HEK293 (cell line): ENCODE measurements at regions not wholly inside any gene's neighbourhood (a gene's known extent, or its start where the extent isn't known, plus 50 kb on each side); places are given as distances from the start of the nearest gene placed in this dataset.
A peak's percentile ranks its signal among the peaks of the same experiment; 100 is the strongest.

ENCODE experiments used
- MYNN ChIP-seq: fragments of 450-650 bp; formaldehyde crosslinking; IDR thresholded peaks from 2 replicates; pipeline ENCODE4 v1.5.1; 2016; ENCODE audit warnings: missing biosample characterization, missing genetic modification characterization, borderline replicate concordance
- OSR2 ChIP-seq: fragments of 450-650 bp; formaldehyde crosslinking; IDR thresholded peaks from 2 replicates; pipeline ENCODE4 v1.5.1; 2016; ENCODE audit warnings: missing biosample characterization, missing genetic modification characterization
- SCRT1 ChIP-seq: fragments of 450-650 bp; formaldehyde crosslinking; IDR thresholded peaks from 2 replicates; pipeline ENCODE4 v1.5.1; 2016; ENCODE audit warnings: missing biosample characterization, missing genetic modification characterization, borderline replicate concordance
- ZBTB7A ChIP-seq: fragments of 450-650 bp; formaldehyde crosslinking; IDR thresholded peaks from 2 replicates; pipeline ENCODE4 v1.5.1; 2016; ENCODE audit warnings: low read depth, missing biosample characterization, missing genetic modification characterization
- ZFP41 ChIP-seq: fragments of 450-650 bp; formaldehyde crosslinking; IDR thresholded peaks from 2 replicates; pipeline ENCODE4 v1.5.1; 2016; ENCODE audit warnings: missing biosample characterization, missing genetic modification characterization, borderline replicate concordance
- ZFP69B ChIP-seq: fragments of 450-650 bp; formaldehyde crosslinking; IDR thresholded peaks from 2 replicates; pipeline ENCODE4 v1.5.1; 2016; ENCODE audit warnings: missing biosample characterization, missing genetic modification characterization
- ZNF133 ChIP-seq: fragments of 450-650 bp; formaldehyde crosslinking; IDR thresholded peaks from 2 replicates; pipeline ENCODE4 v1.5.1; 2016; ENCODE audit warnings: missing biosample characterization, missing genetic modification characterization
- ZNF202 ChIP-seq: fragments of 450-650 bp; formaldehyde crosslinking; IDR thresholded peaks from 2 replicates; pipeline ENCODE4 v1.5.1; 2016; ENCODE audit warnings: missing biosample characterization, missing genetic modification characterization, borderline replicate concordance
- ZNF341 ChIP-seq: fragments of 450-650 bp; formaldehyde crosslinking; IDR thresholded peaks from 2 replicates; pipeline ENCODE4; 2016; ENCODE audit warnings: low read depth, missing biosample characterization, missing genetic modification characterization
- ZNF391 ChIP-seq: fragments of 450-650 bp; formaldehyde crosslinking; IDR thresholded peaks from 2 replicates; pipeline ENCODE4 v1.5.1; 2016; ENCODE audit warnings: low read depth, missing biosample characterization, missing genetic modification characterization, borderline replicate concordance
- ZNF404 ChIP-seq: fragments of 450-650 bp; formaldehyde crosslinking; IDR thresholded peaks from 2 replicates; pipeline ENCODE4 v1.5.1; 2017; ENCODE audit warnings: missing biosample characterization, missing genetic modification characterization
- ZNF433 ChIP-seq: fragments of 450-650 bp; formaldehyde crosslinking; IDR thresholded peaks from 2 replicates; pipeline ENCODE4 v1.5.1; 2016; ENCODE audit warnings: missing biosample characterization, missing genetic modification characterization, low read depth
- ZNF610 ChIP-seq: fragments of 450-650 bp; formaldehyde crosslinking; IDR thresholded peaks from 2 replicates; pipeline ENCODE4 v1.5.1; 2016; ENCODE audit warnings: missing biosample characterization, missing genetic modification characterization, borderline replicate concordance
- TF ChIP-seq, protein P1 (sequence below): fragments of 450-650 bp; formaldehyde crosslinking; IDR thresholded peaks from 2 replicates; pipeline ENCODE4 v1.5.1; 2016; ENCODE audit warnings: missing biosample characterization, missing genetic modification characterization, borderline replicate concordance
- TF ChIP-seq, protein P2 (sequence below): fragments of 450-650 bp; formaldehyde crosslinking; IDR thresholded peaks from 2 replicates; pipeline ENCODE4 v1.5.1; 2016; ENCODE audit warnings: missing biosample characterization, missing genetic modification characterization, borderline replicate concordance
- TF ChIP-seq, protein P3 (sequence below): fragments of 450-650 bp; formaldehyde crosslinking; IDR thresholded peaks from 2 replicates; pipeline ENCODE4 v1.5.1; 2016; ENCODE audit warnings: missing biosample characterization, missing genetic modification characterization
- TF ChIP-seq, protein P4 (sequence below): fragments of 450-650 bp; formaldehyde crosslinking; IDR thresholded peaks from 2 replicates; pipeline ENCODE4 v1.5.1; 2016; ENCODE audit warnings: missing biosample characterization, missing genetic modification characterization
- TF ChIP-seq, protein P5 (sequence below): fragments of 450-650 bp; formaldehyde crosslinking; IDR thresholded peaks from 2 replicates; pipeline ENCODE4 v1.5.1; 2016; ENCODE audit warnings: missing biosample characterization, missing genetic modification characterization
- TF ChIP-seq, protein P6 (sequence below): fragments of 450-650 bp; formaldehyde crosslinking; IDR thresholded peaks from 2 replicates; pipeline ENCODE4 v1.5.1; 2016; ENCODE audit warnings: missing biosample characterization, missing genetic modification characterization
- TF ChIP-seq, protein P7 (sequence below): fragments of 450-650 bp; formaldehyde crosslinking; IDR thresholded peaks from 2 replicates; pipeline ENCODE4 v1.5.1; 2017; ENCODE audit warnings: missing biosample characterization, mild to moderate bottlenecking, missing genetic modification characterization, moderate library complexity

DNA sequence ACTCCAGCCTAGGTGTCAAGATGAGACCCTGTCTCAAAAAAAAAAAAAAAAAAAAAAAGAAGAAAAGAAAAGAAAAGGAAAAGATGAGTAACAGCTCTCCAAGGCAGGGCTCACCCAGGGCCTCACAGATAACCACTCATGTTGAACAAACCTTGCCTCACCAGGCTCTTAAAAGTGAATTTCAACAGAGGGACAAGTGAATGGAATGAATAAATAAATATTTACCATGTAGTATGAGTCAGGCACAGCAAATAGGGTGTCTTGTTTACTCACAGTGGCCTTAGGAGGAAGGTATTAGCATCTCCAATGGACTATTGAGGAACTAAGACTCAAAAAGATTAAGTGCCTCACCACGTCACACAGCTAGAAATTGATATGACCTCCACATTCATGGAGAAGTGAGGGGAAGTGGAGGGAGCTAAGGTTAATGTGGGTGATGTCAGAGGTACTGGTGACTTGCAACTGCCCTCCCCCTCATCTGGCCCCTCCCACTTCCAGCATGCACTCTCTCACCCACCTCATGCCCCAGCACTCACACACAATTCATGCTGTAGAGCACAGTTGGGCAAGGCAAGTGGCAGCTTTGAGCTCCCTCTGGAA, 255.5 kb downstream of the UACA start (continued):
- TF ChIP-seq, protein P1, sequence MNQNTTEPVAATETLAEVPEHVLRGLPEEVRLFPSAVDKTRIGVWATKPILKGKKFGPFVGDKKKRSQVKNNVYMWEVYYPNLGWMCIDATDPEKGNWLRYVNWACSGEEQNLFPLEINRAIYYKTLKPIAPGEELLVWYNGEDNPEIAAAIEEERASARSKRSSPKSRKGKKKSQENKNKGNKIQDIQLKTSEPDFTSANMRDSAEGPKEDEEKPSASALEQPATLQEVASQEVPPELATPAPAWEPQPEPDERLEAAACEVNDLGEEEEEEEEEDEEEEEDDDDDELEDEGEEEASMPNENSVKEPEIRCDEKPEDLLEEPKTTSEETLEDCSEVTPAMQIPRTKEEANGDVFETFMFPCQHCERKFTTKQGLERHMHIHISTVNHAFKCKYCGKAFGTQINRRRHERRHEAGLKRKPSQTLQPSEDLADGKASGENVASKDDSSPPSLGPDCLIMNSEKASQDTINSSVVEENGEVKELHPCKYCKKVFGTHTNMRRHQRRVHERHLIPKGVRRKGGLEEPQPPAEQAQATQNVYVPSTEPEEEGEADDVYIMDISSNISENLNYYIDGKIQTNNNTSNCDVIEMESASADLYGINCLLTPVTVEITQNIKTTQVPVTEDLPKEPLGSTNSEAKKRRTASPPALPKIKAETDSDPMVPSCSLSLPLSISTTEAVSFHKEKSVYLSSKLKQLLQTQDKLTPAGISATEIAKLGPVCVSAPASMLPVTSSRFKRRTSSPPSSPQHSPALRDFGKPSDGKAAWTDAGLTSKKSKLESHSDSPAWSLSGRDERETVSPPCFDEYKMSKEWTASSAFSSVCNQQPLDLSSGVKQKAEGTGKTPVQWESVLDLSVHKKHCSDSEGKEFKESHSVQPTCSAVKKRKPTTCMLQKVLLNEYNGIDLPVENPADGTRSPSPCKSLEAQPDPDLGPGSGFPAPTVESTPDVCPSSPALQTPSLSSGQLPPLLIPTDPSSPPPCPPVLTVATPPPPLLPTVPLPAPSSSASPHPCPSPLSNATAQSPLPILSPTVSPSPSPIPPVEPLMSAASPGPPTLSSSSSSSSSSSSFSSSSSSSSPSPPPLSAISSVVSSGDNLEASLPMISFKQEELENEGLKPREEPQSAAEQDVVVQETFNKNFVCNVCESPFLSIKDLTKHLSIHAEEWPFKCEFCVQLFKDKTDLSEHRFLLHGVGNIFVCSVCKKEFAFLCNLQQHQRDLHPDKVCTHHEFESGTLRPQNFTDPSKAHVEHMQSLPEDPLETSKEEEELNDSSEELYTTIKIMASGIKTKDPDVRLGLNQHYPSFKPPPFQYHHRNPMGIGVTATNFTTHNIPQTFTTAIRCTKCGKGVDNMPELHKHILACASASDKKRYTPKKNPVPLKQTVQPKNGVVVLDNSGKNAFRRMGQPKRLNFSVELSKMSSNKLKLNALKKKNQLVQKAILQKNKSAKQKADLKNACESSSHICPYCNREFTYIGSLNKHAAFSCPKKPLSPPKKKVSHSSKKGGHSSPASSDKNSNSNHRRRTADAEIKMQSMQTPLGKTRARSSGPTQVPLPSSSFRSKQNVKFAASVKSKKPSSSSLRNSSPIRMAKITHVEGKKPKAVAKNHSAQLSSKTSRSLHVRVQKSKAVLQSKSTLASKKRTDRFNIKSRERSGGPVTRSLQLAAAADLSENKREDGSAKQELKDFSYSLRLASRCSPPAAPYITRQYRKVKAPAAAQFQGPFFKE, result no peak
- TF ChIP-seq MYNN (tag by site-specific recombination), result no peak
- TF ChIP-seq ZNF202 (tag by site-specific recombination), result no peak
- peak; percentile 83 for TF ChIP-seq ZFP69B (tag by site-specific recombination)
- TF ChIP-seq, protein P2, sequence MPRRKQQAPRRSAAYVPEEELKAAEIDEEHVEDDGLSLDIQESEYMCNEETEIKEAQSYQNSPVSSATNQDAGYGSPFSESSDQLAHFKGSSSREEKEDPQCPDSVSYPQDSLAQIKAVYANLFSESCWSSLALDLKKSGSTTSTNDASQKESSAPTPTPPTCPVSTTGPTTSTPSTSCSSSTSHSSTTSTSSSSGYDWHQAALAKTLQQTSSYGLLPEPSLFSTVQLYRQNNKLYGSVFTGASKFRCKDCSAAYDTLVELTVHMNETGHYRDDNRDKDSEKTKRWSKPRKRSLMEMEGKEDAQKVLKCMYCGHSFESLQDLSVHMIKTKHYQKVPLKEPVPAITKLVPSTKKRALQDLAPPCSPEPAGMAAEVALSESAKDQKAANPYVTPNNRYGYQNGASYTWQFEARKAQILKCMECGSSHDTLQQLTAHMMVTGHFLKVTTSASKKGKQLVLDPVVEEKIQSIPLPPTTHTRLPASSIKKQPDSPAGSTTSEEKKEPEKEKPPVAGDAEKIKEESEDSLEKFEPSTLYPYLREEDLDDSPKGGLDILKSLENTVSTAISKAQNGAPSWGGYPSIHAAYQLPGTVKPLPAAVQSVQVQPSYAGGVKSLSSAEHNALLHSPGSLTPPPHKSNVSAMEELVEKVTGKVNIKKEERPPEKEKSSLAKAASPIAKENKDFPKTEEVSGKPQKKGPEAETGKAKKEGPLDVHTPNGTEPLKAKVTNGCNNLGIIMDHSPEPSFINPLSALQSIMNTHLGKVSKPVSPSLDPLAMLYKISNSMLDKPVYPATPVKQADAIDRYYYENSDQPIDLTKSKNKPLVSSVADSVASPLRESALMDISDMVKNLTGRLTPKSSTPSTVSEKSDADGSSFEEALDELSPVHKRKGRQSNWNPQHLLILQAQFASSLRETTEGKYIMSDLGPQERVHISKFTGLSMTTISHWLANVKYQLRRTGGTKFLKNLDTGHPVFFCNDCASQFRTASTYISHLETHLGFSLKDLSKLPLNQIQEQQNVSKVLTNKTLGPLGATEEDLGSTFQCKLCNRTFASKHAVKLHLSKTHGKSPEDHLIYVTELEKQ (tag by site-specific recombination), result peak; percentile 83; the same call in 1 of the 2 replicates
- TF ChIP-seq ZNF404, result no peak
- TF ChIP-seq, protein P3, sequence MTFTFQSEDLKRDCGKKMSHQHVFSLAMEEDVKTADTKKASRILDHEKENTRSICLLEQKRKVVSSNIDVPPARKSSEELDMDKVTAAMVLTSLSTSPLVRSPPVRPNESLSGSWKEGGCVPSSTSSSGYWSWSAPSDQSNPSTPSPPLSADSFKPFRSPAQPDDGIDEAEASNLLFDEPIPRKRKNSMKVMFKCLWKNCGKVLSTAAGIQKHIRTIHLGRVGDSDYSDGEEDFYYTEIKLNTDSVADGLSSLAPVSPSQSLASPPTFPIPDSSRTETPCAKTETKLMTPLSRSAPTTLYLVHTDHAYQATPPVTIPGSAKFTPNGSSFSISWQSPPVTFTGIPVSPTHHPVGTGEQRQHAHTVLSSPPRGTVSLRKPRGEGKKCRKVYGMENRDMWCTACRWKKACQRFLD, result no peak
- no peak for TF ChIP-seq ZBTB7A (tag by site-specific recombination)
- TF ChIP-seq, protein P4, sequence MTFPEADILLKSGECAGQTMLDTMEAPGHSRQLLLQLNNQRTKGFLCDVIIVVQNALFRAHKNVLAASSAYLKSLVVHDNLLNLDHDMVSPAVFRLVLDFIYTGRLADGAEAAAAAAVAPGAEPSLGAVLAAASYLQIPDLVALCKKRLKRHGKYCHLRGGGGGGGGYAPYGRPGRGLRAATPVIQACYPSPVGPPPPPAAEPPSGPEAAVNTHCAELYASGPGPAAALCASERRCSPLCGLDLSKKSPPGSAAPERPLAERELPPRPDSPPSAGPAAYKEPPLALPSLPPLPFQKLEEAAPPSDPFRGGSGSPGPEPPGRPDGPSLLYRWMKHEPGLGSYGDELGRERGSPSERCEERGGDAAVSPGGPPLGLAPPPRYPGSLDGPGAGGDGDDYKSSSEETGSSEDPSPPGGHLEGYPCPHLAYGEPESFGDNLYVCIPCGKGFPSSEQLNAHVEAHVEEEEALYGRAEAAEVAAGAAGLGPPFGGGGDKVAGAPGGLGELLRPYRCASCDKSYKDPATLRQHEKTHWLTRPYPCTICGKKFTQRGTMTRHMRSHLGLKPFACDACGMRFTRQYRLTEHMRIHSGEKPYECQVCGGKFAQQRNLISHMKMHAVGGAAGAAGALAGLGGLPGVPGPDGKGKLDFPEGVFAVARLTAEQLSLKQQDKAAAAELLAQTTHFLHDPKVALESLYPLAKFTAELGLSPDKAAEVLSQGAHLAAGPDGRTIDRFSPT (tag by site-specific recombination), result peak; percentile 39; the same call in 1 of the 2 replicates
- TF ChIP-seq, protein P5, sequence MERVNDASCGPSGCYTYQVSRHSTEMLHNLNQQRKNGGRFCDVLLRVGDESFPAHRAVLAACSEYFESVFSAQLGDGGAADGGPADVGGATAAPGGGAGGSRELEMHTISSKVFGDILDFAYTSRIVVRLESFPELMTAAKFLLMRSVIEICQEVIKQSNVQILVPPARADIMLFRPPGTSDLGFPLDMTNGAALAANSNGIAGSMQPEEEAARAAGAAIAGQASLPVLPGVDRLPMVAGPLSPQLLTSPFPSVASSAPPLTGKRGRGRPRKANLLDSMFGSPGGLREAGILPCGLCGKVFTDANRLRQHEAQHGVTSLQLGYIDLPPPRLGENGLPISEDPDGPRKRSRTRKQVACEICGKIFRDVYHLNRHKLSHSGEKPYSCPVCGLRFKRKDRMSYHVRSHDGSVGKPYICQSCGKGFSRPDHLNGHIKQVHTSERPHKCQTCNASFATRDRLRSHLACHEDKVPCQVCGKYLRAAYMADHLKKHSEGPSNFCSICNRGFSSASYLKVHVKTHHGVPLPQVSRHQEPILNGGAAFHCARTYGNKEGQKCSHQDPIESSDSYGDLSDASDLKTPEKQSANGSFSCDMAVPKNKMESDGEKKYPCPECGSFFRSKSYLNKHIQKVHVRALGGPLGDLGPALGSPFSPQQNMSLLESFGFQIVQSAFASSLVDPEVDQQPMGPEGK (tag by site-specific recombination), result peak; percentile 82
- peak; percentile 78; the same call in 1 of the 2 replicates for TF ChIP-seq ZNF391
- TF ChIP-seq OSR2, result peak; percentile 91
- TF ChIP-seq ZNF433 (tag by site-specific recombination), result no peak
- TF ChIP-seq, protein P6, sequence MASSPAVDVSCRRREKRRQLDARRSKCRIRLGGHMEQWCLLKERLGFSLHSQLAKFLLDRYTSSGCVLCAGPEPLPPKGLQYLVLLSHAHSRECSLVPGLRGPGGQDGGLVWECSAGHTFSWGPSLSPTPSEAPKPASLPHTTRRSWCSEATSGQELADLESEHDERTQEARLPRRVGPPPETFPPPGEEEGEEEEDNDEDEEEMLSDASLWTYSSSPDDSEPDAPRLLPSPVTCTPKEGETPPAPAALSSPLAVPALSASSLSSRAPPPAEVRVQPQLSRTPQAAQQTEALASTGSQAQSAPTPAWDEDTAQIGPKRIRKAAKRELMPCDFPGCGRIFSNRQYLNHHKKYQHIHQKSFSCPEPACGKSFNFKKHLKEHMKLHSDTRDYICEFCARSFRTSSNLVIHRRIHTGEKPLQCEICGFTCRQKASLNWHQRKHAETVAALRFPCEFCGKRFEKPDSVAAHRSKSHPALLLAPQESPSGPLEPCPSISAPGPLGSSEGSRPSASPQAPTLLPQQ (tag by site-specific recombination), result peak; percentile 76; the same call in 1 of the 2 replicates
- no peak for TF ChIP-seq ZNF133 (tag by site-specific recombination)
- no peak for TF ChIP-seq SCRT1 (tag by site-specific recombination)
- TF ChIP-seq, protein P7, sequence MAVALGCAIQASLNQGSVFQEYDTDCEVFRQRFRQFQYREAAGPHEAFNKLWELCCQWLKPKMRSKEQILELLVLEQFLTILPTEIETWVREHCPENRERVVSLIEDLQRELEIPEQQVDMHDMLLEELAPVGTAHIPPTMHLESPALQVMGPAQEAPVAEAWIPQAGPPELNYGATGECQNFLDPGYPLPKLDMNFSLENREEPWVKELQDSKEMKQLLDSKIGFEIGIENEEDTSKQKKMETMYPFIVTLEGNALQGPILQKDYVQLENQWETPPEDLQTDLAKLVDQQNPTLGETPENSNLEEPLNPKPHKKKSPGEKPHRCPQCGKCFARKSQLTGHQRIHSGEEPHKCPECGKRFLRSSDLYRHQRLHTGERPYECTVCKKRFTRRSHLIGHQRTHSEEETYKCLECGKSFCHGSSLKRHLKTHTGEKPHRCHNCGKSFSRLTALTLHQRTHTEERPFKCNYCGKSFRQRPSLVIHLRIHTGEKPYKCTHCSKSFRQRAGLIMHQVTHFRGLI (tag by site-specific recombination), result peak; percentile 23; the same call in 1 of the 2 replicates
- no peak for TF ChIP-seq ZFP41 (tag by site-specific recombination)
- no peak for TF ChIP-seq ZNF610
- no peak for TF ChIP-seq ZNF341 (tag by site-specific recombination)
